ENCODE measurements at regions not wholly inside any gene's neighbourhood (a gene's known extent, or its start where the extent isn't known, plus 50 kb on each side); places are given as distances from the start of the nearest gene placed in this dataset.
"Not testable (repeated sequence)": the region's sequence is repeated elsewhere in the genome, so short reads cannot be mapped to it uniquely, and the experiment has no call there.

DNA sequence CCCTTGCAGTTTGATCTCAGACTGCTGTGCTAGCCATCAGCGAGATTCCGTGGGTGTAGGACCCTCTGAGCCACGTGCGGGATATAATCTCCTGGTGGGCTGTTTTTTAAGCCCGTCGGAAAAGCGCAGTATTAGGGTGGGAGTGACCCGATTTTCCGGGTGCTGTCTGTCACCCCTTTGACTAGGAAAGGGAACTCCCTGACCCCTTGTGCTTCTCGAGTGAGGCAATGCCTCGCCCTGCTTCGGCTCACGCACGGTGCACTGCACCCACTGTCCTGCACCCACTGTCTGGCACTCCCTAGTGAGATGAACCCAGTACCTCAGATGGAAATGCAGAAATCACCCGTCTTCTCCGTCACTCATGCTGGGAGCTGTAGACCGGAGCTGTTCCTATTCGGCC, 728.9 kb upstream of the SPRY2 start:
- not testable (repeated sequence) for DNase-seq (ENCODE audit: low read depth, low spot score)

DNA sequence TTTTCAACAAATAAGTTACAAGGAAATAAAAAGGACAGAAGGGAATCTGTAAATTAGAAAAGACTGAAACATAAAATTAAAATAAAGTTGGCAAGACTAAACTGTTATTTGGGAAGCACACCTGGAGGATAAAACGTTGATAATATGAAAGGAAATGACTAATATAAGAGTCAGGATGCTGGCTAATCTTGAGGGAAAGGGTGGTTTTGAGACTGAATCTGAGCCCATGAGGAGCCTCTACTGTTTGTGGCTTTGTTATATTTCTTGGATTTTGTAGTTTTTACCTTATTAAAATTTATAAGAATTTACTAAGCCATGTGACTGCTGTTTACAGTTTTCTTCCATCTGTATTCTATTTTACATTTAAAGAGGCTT, 718.0 kb upstream of the SPRY2 start:
- DNase-seq (ENCODE audit: low read depth, low spot score), result no peak

DNA sequence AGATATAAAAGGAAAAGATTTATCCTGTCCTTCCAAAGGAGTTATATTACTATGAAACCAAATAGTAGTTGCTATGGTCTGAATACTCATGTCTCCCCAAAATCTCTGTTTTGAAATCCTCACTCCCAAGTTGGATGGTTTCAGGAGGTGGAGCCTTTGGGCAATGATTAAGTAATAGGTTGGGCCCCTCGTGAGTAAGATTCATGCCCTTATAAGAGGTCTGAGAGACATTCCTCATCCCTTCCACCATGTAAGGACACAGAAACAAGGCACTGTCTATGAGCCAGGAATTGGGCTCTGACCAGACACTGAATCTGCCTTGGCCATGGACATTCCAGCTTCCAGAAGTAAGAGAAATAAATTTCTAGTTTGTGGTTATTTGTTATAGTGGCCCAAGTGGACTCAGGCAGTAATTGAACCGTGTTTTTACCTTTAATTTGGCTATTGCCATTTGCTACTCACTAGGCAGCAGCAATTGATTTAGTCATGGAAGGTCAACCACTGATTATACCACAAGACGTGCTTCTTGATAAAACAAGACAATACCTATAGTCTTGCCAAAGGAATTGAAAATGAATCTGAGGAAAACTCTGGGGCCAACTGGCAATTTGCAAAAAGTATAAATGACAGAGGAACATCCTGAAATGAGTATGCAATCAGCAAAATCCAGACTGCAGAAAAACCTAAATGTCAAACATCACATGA, 717.4 kb upstream of the SPRY2 start:
- no peak for DNase-seq (ENCODE audit: low read depth, low spot score)

DNA sequence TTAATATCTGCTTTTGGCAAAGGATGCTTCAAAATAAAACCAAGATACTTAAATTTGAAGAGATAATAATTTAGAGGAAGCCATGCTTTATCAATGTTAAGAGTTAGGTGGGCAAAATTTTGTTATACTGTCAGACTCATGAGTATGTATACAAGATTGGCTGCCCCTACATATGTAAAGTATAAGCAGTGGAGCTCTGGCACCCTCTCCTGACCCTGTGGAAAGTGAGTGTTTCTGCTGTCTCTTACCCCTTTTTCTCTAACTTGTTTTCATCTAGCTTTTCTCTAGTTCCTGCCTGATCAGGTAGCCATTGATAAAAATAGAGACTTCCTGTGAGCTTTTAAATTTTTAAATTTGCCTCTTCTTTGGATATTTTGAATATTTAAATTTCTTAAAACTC, 710.9 kb upstream of the SPRY2 start:
- no peak for DNase-seq (ENCODE audit: low read depth, low spot score)

DNA sequence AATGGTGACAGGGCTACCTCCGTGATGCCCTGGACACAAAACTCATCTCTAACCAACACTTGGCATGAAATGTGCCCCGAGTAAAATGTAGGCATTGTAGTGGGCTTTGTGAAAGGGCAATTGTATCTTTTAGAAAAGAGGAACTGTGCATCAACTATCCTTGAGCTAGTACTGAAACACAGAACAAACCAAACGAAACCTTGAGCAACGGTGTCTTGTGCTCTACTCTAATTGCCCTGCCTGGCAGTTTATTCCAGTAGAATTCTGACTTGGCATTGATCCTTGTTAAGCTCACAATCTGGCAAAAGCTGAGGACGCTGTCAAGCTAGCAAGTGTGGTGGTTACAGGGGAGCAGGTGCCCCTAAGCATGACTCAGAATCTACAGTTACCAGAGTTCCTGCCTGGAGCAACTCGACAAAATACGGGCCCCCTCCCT, 707.1 kb upstream of the SPRY2 start:
- DNase-seq (ENCODE audit: low read depth, low spot score), result no peak

DNA sequence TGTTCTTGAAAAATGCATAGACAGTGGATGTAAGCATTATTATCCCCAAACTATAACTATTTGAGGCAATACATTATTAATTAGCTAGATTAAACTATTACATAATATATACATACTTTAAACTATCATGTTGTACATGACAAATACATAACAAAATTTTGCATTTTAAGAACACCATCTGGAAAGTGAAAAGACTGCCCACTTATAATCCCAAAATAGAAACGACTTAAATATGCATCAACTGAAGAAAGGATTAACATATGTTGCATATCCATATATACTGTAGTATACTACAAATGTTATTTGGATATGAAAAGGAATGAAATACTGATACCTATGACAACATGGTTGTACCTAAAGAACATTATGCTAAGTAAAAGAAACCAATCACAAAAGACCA, 700.8 kb upstream of the SPRY2 start:
- no peak for DNase-seq (ENCODE audit: low read depth, low spot score)

DNA sequence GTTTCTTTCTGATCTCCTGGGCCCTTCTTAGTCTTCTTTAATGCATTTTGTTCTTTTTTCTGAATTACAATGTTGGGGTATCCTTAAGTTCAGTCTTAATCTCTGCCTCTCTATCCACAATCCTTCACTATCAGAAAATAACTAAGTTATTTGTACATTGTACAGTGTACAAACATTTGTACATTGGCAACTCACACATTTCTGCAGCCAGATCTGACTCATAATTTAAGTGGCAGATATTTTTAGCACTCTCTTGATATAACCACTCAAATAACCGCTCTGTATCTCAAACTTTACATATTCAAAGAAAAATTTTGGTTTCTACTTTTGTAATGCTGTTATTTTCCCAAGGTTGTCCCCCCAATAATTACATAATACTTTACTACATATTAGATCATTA, 691.1 kb upstream of the SPRY2 start:
- DNase-seq (ENCODE audit: low read depth, low spot score), result no peak

DNA sequence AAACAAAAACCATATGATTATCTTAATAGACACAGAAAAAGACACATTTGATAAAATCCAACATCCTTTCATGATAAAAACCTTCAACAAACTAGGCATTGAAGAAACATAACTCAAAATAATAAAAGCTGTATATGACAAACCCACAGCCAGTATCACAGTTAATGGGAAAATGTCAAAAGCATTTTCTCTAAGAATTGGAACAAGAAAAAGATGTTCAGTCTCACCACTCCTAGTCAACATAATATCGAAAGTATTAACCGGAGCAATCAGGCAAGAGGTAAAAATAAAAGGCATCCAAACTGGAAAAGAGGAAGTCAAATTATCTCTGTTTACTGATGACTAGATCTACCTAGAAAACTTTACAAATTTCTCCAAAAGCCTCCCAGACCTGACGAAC, 684.2 kb upstream of the SPRY2 start:
- no peak for DNase-seq (ENCODE audit: low read depth, low spot score)

DNA sequence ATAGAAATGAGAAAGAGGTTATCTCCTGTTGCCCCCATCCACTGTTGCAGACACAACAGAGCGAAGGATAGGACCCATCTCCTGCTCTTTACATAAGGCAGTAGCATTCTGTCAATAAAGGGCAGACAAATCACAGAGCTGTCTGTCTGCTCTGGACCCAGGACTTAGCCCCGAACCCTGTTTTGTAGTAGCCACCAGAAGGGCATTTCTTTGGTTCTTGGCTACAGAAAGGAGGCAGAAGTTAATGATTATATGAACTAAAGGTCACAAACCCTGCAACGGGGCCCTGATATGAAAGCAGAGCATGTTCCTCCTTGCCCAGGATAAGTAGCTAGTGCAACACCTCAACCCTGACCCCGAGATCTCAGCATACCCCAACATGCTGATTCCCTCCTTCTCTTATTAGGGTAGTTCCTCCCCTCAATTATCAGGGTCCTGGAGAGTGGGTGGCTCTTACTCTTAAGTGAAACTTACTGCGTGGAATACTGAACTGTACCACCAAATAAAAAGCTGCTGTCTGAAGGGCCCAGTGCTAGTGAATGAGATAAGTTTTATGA, 680.4 kb upstream of the SPRY2 start:
- no peak for DNase-seq (ENCODE audit: low read depth, low spot score)

DNA sequence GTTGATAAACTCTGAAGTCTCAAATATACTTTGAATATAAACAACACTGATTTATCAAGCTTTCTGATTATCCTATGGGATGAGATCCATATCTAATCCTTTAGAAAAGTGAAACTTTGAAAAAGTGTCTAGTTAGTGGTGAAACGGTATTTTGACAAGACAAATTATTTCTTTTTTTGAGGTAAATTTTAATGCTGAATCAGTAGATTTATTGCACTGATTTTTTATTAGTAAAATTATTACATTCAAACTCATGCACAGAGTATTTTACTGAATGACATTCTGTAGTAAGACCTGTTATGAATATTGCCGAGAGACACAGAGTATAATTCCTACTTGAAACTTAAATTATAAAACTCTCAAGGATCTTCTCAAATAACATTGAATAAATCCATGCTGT, 679.1 kb upstream of the SPRY2 start:
- no peak for DNase-seq (ENCODE audit: low read depth, low spot score)

DNA sequence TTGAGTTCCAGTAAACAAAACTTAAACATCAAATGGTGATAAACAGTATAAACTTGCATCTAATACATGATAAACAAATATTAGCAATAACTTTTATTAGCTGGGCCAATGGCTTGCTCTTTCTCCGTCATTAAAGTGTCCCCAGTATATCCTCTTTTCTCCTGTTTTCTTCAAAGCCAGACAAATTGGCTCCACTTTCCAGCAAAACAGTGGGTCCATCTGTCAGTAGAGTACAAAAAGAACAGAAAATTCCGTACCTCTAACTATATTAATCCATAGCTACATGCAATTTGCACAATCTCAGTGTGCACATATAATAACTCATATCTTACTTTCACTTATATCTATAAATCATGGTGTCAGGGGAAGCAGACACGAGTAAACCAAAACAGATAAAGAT, 678.0 kb upstream of the SPRY2 start:
- DNase-seq (ENCODE audit: low read depth, low spot score), result no peak

DNA sequence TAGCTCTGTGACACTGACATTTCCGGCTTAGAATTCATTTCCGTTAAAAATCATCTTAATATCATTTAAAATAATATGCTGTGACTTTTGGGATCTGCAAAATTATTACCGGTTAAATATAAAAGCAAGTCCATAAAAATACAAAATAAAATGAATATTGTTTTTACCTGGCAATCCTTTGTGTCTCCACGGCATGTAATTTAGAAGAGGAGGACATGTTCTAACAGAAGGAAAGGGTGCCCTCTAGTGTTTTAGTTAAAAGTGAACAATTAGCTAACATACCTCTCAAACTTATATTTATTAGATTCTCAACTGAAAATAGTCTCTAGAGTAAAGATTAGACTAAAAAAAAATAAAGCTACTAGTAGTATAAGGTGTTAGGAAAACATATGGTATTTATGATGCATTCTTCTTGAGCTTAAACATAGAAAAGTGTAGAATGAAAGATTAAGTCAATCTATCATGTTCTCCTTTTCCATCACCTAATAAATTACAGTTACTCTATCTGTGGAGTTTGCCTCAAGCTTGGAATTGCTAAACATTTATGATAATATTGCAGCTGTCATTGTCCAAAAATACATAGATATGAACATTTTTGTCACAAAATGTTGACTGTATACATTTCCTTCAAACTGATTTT, 676.7 kb upstream of the SPRY2 start:
- DNase-seq (ENCODE audit: low read depth, low spot score), result no peak

DNA sequence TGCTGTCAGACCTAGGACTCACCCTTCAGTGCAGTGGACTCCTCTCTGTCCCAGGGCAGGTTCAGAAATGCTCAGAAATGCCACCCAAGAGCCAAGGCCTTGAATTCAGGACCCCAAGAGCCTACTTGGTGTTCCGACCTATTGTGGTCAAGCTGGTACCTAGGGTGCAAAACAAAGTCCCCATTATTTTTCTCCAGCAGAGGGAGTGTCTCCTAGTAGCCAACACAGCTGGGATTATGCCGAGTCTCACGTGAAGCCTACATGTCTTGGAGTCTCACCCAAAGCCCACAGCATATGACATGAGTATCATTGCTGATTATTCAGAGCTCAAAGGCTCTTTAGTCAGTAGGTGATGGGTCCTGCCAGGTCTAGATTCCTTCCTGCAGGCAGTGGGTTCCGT, 671.1 kb upstream of the SPRY2 start:
- DNase-seq (ENCODE audit: low read depth, low spot score), result no peak

DNA sequence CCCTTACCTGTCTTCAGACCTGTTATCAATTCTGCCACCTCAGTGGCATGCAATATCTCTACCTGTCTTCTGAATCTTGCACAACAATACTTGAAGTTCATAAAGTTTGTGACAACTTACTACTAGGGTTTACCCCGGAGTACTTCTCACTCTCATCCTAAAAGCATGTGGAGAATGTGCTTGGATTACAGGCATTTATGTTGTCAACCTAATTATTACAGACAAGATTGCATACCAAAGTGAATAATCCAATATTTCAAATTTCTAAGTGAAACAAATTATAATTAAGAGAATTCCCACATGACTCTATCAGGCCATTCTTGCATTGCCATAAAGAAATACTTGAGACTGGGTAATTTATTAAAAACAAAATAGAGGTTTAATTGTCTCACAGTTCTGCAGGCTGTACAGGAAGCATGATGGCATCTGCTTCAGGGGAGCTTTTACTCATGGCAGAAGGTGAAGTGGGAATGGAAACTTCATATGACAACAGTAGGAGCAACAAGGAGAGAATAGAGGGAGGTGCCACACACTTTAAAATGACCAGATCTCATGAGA, 661.0 kb upstream of the SPRY2 start:
- no peak for DNase-seq (ENCODE audit: low read depth, low spot score)

DNA sequence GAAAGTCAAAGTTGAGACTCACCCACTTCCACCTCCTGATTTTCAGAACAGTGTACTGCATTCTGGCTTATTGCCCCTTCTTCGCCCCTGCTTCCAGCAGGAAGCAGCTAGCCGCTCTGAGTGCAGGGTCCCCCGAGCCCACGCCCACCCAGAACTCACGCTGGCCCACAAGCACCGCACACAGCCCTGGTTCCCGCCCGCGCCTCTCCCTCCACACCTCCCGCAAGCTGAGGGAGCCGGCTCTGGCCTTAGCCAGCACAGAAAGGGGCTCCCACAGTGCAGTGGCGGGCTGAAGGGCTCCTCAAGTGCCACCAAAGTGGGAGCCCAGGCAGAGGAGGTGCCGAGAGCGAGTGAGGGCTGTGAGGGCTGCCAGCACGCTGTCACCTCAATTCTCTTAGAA, 657.7 kb upstream of the SPRY2 start:
- not testable (repeated sequence) for DNase-seq (ENCODE audit: low read depth, low spot score)

DNA sequence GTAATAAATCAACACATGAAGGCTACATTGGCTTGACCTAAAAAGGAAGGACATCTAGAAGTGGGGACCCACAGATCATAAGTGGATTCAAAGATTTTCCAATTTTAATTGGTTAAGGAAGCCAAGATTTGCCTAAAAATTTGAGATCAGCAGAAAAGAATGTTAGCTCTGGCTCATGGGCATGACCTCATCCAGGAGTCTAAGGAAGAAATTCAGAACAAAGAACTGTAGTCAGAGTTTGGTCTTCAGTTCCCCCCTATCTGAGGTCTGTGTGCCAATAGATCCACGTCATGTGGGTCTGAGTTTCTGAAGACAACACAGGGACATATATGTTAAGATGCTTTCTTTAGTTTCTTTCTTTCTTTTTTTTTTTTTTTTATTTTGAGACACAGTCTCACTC, 648.8 kb upstream of the SPRY2 start:
- no peak for DNase-seq (ENCODE audit: low read depth, low spot score)

DNA sequence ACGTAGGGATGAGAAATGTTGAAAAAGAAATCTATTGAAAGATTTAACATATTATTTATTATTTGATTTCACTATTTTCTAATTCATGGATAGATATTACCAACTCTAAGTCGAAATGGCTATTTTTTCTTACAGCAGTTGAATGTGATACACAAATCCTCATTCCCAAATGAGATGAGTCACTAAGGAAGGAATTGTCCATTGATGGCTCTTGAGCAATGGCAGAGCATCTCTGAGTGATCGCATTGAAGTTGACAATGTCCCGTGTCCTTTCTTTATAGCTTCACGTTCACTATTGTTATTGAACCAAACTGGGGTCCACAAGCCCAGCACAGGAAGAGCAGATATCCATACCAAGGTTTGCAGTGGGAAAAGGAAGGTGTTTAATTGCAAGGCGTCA, 648.3 kb upstream of the SPRY2 start:
- DNase-seq (ENCODE audit: low read depth, low spot score), result no peak

DNA sequence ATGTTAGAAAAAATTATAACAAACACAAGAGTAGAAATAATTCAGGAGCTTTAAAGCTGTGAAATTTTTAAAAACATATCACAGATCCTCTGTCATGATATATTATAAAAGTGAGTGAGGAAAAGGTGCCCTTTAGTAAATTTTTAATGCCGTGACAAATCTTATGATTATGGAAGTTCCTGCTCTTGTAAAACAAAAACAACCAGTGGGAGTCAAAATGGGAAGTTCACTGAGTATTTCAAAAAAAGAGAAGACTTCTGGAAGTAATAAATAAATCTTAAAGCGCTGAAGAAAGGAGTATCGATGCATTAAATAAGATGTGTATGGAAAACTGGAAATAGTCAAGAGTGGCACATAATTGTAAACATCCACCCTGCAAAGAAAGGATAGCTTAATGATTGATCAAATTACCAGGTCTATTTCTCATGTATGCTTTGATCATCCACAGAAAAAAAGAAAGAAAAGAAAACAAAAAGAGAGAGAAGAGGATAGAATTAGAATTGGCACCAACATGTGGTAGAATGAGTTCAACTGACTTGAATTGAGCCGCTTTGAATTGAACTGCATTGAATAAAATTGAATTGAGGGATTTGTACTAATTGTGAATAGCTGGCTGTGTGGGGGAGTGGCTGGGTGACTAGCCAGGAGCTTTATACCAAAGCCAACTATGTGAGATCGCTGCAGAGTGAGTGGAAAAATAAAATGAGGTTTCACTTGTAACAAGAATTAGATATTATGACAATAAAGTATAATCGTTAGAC, 647.6 kb upstream of the SPRY2 start:
- no peak for DNase-seq (ENCODE audit: low read depth, low spot score)

DNA sequence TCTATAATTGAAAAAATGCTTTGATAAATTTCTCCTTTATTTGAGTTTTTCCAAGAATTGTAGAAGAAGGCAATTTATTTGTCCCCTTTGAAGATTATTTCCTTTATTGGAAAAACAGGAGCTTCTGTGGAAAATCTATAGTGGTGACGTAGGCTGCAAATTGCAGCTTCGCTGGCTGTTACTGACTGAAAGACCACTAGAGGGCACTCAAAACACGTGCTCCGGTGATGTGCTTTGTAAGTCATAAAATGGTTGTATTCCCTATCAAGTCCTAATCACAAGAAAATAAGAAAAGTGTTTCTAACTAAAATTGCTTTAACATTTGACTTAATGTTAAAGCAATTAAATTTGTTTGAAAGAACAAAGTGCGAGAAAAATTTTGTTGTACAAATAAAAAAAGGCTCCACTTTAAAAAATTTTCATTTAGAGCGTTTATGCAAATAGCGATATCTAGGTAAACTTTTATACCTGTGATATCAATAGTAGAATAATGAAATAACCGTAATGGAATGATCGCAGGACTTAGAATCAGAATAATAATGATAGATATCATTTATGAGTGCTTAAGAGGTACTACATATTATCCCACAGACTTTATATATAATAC, 638.2 kb upstream of the SPRY2 start:
- DNase-seq (ENCODE audit: low read depth, low spot score), result peak; percentile 28

DNA sequence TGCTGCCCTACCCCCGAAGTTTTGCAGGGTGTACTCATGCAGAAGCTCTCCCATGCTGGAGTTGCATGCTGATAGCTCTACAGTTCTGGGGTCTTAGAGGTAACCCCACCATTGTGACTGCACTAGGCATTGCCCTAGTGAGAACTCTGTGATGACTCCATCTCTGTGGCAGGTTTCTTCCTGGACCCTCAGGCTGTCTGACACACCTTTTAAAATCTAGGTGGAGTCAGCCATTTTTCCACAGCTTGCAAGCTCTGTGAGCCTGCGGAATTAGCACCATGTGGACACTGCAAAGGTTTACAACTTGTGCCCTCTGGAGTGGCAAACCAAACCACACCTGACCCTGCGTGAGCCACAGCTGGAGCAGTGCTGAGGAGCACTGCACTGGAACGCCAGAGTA, 636.2 kb upstream of the SPRY2 start:
- no peak for DNase-seq (ENCODE audit: low read depth, low spot score)

DNA sequence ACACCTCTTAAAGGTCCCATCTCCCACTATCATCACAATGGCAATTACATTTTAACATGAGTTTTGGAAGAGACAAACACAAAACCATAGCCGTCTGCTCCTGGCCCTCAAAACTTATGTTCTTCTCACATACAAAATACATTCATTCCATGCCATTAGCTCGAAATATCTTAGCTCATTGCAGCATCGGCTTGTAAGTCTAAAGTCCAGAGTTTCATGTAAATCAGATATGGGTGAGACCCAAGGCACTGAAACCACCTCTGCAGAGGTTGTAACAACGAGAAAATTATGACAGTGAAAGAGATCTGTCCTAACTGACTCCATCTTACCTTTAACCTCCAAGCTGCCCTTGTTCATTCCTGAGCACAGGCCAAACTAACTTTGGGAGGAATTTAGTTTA, 635.0 kb upstream of the SPRY2 start:
- no peak for DNase-seq (ENCODE audit: low read depth, low spot score)

DNA sequence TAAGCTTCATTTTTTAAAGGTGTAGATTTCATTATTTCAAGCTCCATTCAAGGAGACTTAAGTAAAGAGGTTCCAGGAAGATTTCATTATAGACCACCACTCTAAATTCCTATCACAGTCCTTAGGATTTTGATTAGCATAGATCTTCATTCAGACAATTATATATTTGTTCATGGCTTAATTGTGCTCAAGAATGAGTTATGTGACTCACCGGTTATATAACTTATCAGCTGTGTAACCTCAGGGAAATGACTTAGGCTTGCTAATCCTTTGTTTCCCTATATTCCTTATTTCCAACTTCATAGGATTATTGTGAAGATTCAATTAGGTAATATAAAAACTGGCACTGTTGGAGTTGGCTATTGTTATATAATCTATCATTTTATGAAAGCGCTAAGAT, 632.8 kb upstream of the SPRY2 start:
- no peak for DNase-seq (ENCODE audit: low read depth, low spot score)

Data from iPS DF 19.7 (cell line).